Prostate gland (tissue), 2 donors: ENCODE measurements at regions not wholly inside any gene's neighbourhood (a gene's known extent, or its start where the extent isn't known, plus 50 kb on each side); places are given as distances from the start of the nearest gene placed in this dataset.

Source experiments
- CTCF ChIP-seq, 4 experiments: fragments of 200-600 bp in 2 of 4; fragments of 450-650 bp in 2 of 4; sonication (generic) in 2 of 4; IDR thresholded peaks; 1 replicate in 3 of 4; 2 replicates in 1 of 4; pipeline ENCODE4 v1.5.1; 2016 to 2019; ENCODE audit warnings: antibody characterized with exemption in 4 of 4, mild to moderate bottlenecking in 2 of 4, moderate library complexity in 2 of 4
- POLR2A ChIP-seq: fragments of 450-650 bp; IDR thresholded peaks from one replicate; pipeline ENCODE4 v1.6.1; 2016; ENCODE audit warnings: antibody characterized with exemption, mild to moderate bottlenecking

DNA sequence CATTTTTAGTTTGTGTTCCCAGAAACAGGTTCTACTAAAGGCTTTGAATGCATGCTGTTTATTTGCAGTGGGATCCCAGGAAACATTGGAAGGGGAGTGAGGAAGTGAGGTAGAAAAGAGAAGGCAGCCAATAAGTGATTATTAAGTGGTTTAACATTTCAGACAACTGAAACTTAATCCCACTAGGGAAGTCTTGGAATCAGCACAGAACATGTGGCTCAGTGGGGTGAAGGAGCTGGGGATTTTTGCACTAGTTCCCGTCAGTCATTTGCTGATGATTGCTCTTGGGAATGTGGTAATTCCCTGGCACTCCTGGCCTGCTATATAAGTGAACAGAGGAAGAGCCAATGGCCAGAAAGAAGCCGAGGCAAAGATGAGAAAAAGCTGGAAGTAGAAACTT, 1053.0 kb upstream of the IGFBP7 start:
- TF ChIP-seq POLR2A (no peak), CTCF (IDR thresholded peaks at IDR 0.05) (no peak)
